Embryonic facial prominence (tissue), 1 donor: ENCODE measurements at regions not wholly inside any gene's neighbourhood (a gene's known extent, or its start where the extent isn't known, plus 50 kb on each side); places are given as distances from the start of the nearest gene placed in this dataset.
"Not testable (repeated sequence)": the region's sequence is repeated elsewhere in the genome, so short reads cannot be mapped to it uniquely, and the experiment has no call there.

Experiments
- DNase-seq: peaks from one replicate; pipeline ENCODE4 v3.0.0-alpha.2; 2016; ENCODE audit errors: extremely low spot score

DNA sequence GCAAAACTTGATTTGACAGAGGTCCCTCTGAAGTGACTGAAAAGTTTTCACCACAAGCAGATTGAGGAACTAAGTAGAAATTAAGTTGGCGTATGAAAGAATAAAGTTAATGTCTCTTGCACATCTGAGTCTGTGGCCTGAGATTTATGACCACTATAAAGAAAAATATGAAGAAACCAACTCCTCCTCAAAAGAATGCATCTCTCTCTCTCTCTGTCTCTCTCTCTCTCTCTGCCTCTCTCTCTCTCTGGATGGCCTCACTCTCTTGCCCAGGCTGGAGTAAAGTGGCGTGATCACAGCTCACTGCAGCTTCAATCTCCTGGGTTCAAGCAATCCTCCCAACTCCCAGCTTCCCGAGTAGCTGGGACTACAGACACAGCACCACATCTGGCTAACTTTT lies 55.2 kb downstream of the RPL22L1 start:
- no peak for DNase-seq

- no peak for DNase-seq
Measured at GRCh38 chr3:170813266-170813665, 56.7 kb downstream of the RPL22L1 start.

GRCh38 chr3:170811928-170812591 lies 57.9 kb downstream of the RPL22L1 start:
- peak; percentile 40 for DNase-seq

DNA sequence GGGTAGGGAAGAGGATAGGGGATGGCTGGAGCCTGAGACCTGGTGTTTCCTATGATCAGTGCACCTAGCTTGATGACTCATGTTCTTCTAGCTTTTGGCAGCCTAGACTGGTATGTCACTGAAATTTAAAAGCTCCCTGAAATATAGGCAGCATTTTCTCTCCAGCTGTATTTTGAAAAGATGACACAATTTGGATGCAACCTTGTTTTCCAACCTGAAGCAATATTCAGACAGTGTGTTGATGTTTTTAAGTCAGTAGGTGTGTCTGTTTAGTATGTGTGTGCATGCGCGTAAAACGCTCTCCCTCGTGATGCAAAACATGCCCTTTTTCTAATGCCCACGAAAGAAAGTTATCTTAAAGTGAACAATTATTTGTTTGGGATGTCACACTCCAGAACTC lies 58.5 kb downstream of the RPL22L1 start:
- DNase-seq: no peak

DNA sequence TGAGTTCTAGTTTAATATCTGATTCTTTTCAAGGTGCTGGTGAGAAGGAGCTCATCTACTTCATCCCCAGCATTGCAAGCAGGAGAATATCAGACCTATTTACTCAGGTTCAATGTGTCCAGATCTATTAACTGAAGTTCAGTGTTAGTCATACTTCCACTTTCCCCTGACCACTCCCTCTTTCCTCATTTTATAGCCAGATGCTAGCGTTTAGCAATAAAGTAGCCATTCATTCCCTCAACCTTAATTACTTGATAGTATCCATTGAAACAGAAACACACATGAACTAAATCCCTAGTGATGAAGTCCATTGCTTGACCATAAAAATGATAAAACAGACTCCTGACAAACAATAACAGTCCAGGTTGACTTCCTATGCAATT lies 60.0 kb downstream of the RPL22L1 start:
- DNase-seq: no peak

- no peak for DNase-seq
Measured at GRCh38 chr3:170809007-170809974, 60.7 kb downstream of the RPL22L1 start.

GRCh38 chr3:170808041-170808440 lies 62.0 kb downstream of the RPL22L1 start:
- no peak for DNase-seq

GRCh38 chr3:170806676-170807075 lies 63.3 kb downstream of the RPL22L1 start:
- no peak for DNase-seq

DNA sequence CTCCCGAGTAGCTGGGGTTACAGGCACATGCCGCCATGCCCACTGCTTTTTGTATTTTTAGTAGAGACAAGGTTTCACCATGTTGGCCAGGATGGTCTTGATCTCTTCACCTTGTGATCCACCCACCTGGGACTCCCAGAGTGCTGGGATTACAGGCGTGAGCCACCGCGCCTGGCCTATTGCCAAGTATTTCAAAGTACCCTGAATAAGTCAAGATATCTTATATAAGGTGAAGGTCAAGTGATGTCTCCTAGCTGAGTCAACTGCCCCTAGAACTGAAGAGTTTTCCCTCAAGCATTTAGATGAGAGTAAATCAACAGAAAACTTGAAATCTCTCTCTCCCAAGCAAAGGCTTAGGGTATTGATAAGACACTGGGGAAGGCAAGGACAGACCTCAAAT lies 63.9 kb downstream of the RPL22L1 start:
- DNase-seq: no peak

- DNase-seq: not testable (repeated sequence)
Measured at GRCh38 chr3:170805296-170805695, 64.7 kb downstream of the RPL22L1 start.

DNA sequence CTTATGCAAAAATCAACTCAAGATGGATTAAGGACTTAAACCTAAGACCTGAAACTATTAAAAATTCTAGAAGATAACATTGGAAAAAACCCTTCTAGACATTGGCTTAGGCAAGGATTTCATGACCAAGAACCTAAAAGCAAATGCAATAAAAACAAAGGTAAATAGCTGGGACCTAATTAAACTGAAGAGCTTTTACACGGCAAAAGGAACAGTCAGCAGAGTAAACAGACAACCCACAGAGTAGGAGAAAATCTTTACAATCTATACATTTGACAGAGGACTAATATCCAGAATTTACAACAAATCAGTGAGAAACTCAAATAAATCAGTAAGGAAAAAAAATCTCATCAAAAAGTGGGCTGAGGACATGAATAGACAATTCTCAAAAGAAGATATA lies 65.4 kb downstream of the RPL22L1 start:
- not testable (repeated sequence) for DNase-seq

DNA sequence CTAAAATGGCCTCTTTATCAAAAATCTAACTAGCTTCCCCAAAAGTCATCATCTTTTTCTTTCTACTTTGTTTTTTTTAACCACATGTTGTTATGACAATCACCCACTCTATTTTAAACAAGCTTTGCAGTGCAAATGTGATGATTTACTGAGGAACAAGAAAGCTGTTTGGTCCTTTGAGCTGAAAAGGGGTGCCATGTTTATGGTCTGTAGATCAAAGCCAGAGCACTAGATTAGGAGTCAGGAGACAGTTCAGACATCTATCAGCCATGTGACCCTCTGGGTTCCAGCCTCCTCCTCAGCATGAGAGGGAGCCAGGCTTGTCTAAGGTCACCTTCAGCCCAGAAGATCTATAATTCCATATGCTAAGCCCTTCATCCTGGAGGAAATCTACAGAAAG lies 65.9 kb downstream of the RPL22L1 start:
- no peak for DNase-seq

- DNase-seq: no peak
Measured at GRCh38 chr3:170802164-170803151, 67.5 kb downstream of the RPL22L1 start.

DNA sequence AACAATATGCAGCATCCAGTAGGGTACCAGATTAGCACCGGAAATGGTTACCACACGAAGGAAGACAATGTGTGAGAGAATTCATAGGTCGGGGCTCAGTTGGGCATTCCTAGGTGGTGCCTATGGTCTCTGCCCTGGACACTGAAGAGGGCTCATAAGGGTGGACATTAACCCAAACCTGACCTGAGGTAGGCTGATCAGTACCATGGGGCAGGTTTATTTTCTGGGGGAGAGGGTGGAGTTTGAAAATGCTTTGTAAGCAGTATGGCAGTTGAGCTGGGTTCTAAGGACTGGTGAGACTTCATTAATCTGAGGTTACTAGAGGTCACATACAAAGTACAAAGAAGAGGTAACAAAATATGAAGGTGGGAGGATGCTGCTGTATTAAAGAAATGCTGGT lies 68.4 kb downstream of the RPL22L1 start:
- DNase-seq: no peak

- not testable (repeated sequence) for DNase-seq
Measured at GRCh38 chr3:170800275-170800674, 69.7 kb downstream of the RPL22L1 start.

DNA sequence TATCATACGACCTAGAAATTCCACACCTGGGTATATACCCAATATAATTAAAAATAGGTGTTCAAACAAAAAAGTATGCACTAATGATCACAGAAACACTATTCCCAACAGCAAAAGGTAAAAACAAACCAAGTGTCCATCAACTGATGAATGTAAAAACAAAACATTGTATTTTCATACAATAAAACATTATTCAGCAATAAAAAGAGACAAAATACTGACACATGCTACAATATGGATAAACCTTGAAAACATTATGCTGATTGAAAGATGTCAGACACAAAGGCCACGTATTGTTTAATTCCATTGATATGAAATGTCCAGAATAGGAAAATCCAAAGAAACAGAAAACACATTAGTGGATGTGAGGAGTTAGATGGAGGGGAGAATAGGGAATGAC lies 71.0 kb downstream of the RPL22L1 start:
- no peak for DNase-seq

DNA sequence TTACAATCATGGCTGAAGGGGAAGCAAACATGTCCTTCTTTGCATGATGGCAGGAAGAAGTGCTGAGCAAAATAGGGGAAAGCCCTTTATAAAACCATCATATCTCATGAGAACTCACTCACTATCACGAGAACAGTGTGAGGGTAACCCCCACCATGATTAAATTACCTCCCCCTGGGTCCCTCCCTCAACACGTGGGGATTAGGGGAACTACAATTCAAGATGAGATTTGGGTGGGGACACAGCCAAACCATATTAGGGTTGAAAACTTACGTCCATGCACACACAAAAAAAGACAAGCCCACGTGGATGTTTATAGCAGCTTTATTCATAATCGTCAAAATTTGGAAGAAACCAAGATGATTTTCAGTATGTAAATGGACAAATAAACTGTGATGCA lies 72.3 kb downstream of the RPL22L1 start:
- DNase-seq: no peak

- no peak for DNase-seq
Measured at GRCh38 chr3:170792471-170792870, 77.5 kb downstream of the RPL22L1 start.

GRCh38 chr3:170790647-170791046 lies 79.3 kb downstream of the RPL22L1 start:
- DNase-seq: no peak

- DNase-seq: no peak
Measured at GRCh38 chr3:170787464-170787863, 82.5 kb downstream of the RPL22L1 start.

GRCh38 chr3:170785454-170785853 lies 84.5 kb downstream of the RPL22L1 start:
- DNase-seq: no peak

- DNase-seq: no peak
Measured at GRCh38 chr3:170784406-170784805, 85.6 kb downstream of the RPL22L1 start.
